KMS-11 (cell line): ENCODE measurements at regions not wholly inside any gene's neighbourhood (a gene's known extent, or its start where the extent isn't known, plus 50 kb on each side); places are given as distances from the start of the nearest gene placed in this dataset.

Experiments used
- H2AFZ ChIP-seq: fragments of 200-600 bp; sonication (generic); 2 replicates; pipeline ENCODE4 v1.6.1; 2016; ENCODE audit warnings: antibody characterized with exemption, mixed run types, low read depth
- H3K27ac ChIP-seq: fragments of 200-600 bp; sonication (generic); 2 replicates; pipeline ENCODE4 v1.6.1; 2016; ENCODE audit warnings: mild to moderate bottlenecking, mixed run types
- H3K27me3 ChIP-seq: fragments of 200-600 bp; sonication (generic); 2 replicates; pipeline ENCODE4 v1.6.1; 2017; ENCODE audit warnings: mild to moderate bottlenecking, low read depth, mixed run types, moderate library complexity; ENCODE audit not compliant: insufficient read depth
- H3K36me3 ChIP-seq: fragments of 200-600 bp; sonication (generic); 2 replicates; pipeline ENCODE4 v1.6.1; 2017; ENCODE audit warnings: mild to moderate bottlenecking, mixed run types; ENCODE audit not compliant: insufficient read depth
- H3K4me1 ChIP-seq: fragments of 200-600 bp; sonication (generic); 2 replicates; pipeline ENCODE4 v1.6.1; 2016; ENCODE audit warnings: mild to moderate bottlenecking, low read depth, mixed run types; ENCODE audit not compliant: poor library complexity, severe bottlenecking
- H3K4me2 ChIP-seq: fragments of 200-600 bp; sonication (generic); 2 replicates; pipeline ENCODE4 v1.7.0; 2016; ENCODE audit warnings: mild to moderate bottlenecking, mixed run types
- H3K4me3 ChIP-seq: fragments of 200-600 bp; sonication (generic); IDR thresholded peaks from 2 replicates; pipeline ENCODE4 v1.6.1; 2017; ENCODE audit warnings: low read depth, low read length, mixed read lengths; ENCODE audit not compliant: insufficient read depth
- H3K79me2 ChIP-seq: fragments of 200-600 bp; sonication (generic); 2 replicates; pipeline ENCODE4 v1.6.1; 2016; ENCODE audit warnings: low read depth, mixed run types; ENCODE audit not compliant: insufficient read depth
- H3K9ac ChIP-seq: fragments of 200-600 bp; sonication (generic); 2 replicates; pipeline ENCODE4 v1.6.1; 2016; ENCODE audit warnings: mild to moderate bottlenecking, mixed run types
- H4K20me1 ChIP-seq: fragments of 200-600 bp; sonication (generic); 2 replicates; pipeline ENCODE4 v1.6.1; 2016; ENCODE audit warnings: mild to moderate bottlenecking, mixed run types; ENCODE audit not compliant: insufficient read depth
- TF ChIP-seq, protein P1 (sequence below): fragments of 200-600 bp; sonication (generic); conservative IDR thresholded peaks from 2 replicates; pipeline ENCODE4 v1.6.1; 2017; ENCODE audit warnings: low read depth, mild to moderate bottlenecking, antibody characterized with exemption, low read length, moderate library complexity, mixed read lengths

DNA sequence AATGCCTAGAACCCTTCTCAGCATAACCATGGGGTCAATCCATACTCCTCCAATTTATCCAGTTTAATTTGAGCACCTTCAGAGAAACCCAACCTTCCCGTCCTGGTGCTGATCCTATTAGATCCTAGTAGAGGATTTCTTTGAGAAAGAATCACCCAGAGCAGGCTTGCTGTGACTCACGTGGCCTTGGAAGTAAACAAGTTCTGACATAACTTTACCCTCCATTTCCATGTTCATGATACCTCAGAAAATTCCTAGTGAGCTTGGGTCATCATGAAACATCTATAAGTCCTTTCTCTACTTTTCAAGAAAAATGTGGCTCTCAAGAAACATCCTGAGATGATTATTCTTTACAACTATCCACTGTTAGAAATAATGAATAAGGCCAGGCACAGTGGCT lies 71.7 kb downstream of the PRLHR start:
- no peak overlapping the region for H3K9ac ChIP-seq
- no peaks in the 10 kb centered on the region for H3K36me3 ChIP-seq
- no peaks in the 10 kb centered on the region for H4K20me1 ChIP-seq
- no peak overlapping the region for H3K27ac ChIP-seq
- no peaks in the 10 kb centered on the region for H3K79me2 ChIP-seq
- TF ChIP-seq, protein P1, sequence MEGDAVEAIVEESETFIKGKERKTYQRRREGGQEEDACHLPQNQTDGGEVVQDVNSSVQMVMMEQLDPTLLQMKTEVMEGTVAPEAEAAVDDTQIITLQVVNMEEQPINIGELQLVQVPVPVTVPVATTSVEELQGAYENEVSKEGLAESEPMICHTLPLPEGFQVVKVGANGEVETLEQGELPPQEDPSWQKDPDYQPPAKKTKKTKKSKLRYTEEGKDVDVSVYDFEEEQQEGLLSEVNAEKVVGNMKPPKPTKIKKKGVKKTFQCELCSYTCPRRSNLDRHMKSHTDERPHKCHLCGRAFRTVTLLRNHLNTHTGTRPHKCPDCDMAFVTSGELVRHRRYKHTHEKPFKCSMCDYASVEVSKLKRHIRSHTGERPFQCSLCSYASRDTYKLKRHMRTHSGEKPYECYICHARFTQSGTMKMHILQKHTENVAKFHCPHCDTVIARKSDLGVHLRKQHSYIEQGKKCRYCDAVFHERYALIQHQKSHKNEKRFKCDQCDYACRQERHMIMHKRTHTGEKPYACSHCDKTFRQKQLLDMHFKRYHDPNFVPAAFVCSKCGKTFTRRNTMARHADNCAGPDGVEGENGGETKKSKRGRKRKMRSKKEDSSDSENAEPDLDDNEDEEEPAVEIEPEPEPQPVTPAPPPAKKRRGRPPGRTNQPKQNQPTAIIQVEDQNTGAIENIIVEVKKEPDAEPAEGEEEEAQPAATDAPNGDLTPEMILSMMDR: no peak
- H3K4me3 ChIP-seq: no peak overlapping the region
- no peak overlapping the region for H2AFZ ChIP-seq
- no peaks in the 10 kb centered on the region for H3K27me3 ChIP-seq
- no peaks in the 10 kb centered on the region for H3K4me1 ChIP-seq
- no peak overlapping the region for H3K4me2 ChIP-seq

DNA sequence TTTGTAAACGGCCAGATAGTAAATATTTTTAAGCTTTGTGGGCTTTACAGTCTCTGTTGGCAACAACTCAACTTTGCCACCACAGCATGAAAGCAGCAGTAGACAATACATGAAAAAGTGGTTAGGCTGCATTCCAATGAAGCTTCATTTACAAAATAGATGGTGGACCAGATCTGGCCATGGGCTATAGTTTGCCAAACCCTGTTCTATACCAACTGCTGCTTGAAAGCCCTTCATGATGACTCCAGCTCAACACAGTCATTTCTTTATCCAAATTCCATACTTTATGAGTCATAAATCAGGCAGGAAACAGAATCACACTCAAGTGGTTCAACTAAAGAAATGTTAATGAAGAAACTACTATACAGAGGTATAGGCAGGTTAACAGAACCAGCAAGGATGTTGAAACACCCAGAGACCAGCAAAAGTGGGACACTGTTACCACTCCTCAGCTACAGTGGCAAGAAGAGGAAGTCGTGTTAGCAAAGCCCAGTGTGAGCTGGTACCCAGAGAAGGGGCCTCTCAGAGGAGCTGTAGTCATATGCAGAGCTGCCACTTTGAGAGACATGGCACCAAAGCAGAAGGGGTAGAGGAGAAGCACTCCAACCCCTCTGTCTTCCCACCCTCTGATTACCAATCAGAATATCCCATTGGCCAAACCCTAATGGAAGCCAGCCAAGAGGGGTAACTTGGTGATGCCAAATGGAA lies 72.5 kb downstream of the PRLHR start:
- Histone ChIP-seq H3K4me3 (no peak overlapping the region), H3K9ac (no peak overlapping the region), H4K20me1 (no peaks in the 10 kb centered on the region), H3K4me1 (no peaks in the 10 kb centered on the region), H2AFZ (no peak overlapping the region), H3K27ac (no peak overlapping the region), H3K79me2 (no peaks in the 10 kb centered on the region), H3K27me3 (no peaks in the 10 kb centered on the region), H3K4me2 (no peak overlapping the region), H3K36me3 (no peaks in the 10 kb centered on the region)
- TF ChIP-seq, protein P1: no peak

DNA sequence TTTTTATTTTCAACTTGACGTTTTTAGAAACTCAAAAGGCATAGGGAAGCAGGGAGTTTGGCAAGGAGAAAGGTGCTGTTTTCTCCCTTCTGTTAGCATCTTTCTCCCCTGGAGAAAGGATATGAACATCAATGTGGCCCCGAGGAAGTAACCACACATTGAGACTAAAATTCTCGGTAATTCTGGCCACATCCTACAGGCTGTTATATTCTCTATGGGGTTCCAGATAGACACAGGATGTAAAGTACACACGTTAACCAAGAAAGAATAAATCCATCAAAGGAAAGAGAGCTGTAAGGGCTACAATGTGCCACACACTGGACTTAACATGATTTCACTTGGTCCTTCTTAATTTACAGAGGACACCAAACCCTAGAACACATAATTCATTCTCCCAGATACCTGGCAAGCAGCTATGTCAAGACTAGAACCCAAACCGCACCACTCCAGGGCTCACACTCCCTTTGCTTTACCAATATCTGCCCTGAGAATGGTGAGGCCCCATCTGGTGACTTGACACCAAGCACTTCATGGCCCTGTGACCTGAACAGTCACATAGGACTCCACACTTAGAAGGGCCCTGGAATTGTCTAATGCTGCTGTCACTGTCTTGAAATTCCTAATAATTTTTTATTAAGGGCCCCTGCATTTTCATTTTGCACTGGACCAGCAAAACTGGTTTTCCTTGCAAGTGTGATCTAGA lies 73.9 kb downstream of the PRLHR start:
- no peak overlapping the region for H3K4me3 ChIP-seq
- no peaks in the 10 kb centered on the region for H3K4me1 ChIP-seq
- no peaks in the 10 kb centered on the region for H3K36me3 ChIP-seq
- H3K79me2 ChIP-seq: no peaks in the 10 kb centered on the region
- H2AFZ ChIP-seq: no peak overlapping the region
- H3K9ac ChIP-seq: no peak overlapping the region
- H4K20me1 ChIP-seq: no peaks in the 10 kb centered on the region
- no peaks in the 10 kb centered on the region for H3K27me3 ChIP-seq
- no peak overlapping the region for H3K27ac ChIP-seq
- TF ChIP-seq, protein P1: no peak
- no peak overlapping the region for H3K4me2 ChIP-seq

DNA sequence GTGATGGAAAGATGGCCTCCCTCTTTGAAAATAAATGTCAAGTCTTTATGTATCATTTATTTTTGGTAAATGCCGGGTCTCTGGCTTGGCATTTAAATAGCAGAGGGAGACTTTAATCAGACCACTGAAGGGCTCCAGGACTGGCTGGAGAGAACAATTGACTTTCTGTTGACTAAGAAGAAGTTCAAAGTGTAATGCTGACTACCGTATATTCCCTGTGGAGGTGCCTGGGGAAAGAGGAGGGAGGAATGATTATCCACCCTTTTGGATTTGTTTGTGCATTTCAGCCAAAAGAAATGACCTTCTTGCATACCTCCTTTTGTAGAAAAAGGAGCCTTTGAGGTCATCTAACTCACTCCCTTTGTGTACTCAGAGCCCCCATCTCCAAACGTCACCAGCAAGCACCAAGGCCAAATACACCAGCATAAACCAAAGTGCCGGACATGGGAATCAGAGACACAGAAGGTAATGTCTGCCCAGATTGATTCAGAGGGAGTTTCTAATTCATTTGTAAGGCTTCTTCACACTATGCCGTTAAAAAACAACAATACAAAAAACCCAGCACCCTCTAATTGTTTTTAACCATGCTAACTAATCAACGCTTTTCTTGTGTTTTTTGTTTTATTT lies 75.2 kb downstream of the PRLHR start:
- Histone ChIP-seq H4K20me1 (no peaks in the 10 kb centered on the region), H3K9ac (no peak overlapping the region), H3K4me2 (no peak overlapping the region), H3K4me3 (no peak overlapping the region), H2AFZ (no peak overlapping the region), H3K36me3 (no peaks in the 10 kb centered on the region), H3K27ac (no peak overlapping the region), H3K27me3 (no peaks in the 10 kb centered on the region), H3K79me2 (no peaks in the 10 kb centered on the region), H3K4me1 (no peaks in the 10 kb centered on the region)
- TF ChIP-seq, protein P1: no peak
